C4-2B (cell line): ENCODE measurements at regions not wholly inside any gene's neighbourhood (a gene's known extent, or its start where the extent isn't known, plus 50 kb on each side); places are given as distances from the start of the nearest gene placed in this dataset.
"Not testable (repeated sequence)": the region's sequence is repeated elsewhere in the genome, so short reads cannot be mapped to it uniquely, and the experiment has no call there.

Source experiments
- H3K27ac ChIP-seq: fragments of 450-650 bp; 2 replicates; pipeline ENCODE4 v1.5.1; 2017
- CTCF ChIP-seq: fragments of 450-650 bp; conservative IDR thresholded peaks from 2 replicates; pipeline ENCODE4 v1.5.1; 2017; ENCODE audit warnings: mild to moderate bottlenecking
- ZFX ChIP-seq: fragments of 450-650 bp; IDR thresholded peaks from 2 replicates; pipeline ENCODE4 v1.6.1; 2017

- TF ChIP-seq ZFX (no peak), CTCF (no peak)
- no peak overlapping the region for H3K27ac ChIP-seq
Observed at GRCh38 chr7:13016592-13017332, 329.3 kb downstream of the ARL4A start.

GRCh38 chr7:13017333-13017857 lies 330.0 kb downstream of the ARL4A start:
- TF ChIP-seq ZFX (no peak), CTCF (no peak)
- no peak overlapping the region for H3K27ac ChIP-seq

GRCh38 chr7:13017881-13018280 lies 330.4 kb downstream of the ARL4A start:
- no peak overlapping the region for H3K27ac ChIP-seq
- TF ChIP-seq CTCF (no peak), ZFX (no peak)

- TF ChIP-seq CTCF (no peak), ZFX (no peak)
- no peak overlapping the region for H3K27ac ChIP-seq
Observed at GRCh38 chr7:13021566-13022300, 334.3 kb downstream of the ARL4A start.

GRCh38 chr7:13024121-13024674 lies 336.8 kb downstream of the ARL4A start:
- TF ChIP-seq ZFX, result no peak

GRCh38 chr7:13025043-13025442 lies 337.6 kb downstream of the ARL4A start:
- not testable (repeated sequence) for H3K27ac ChIP-seq

More at GRCh38 chr7:13024121-13024674, 336.8 kb downstream of the ARL4A start:
- no peak overlapping the region for H3K27ac ChIP-seq

- H3K27ac ChIP-seq, result no peak overlapping the region
- no peak for TF ChIP-seq CTCF
- TF ChIP-seq ZFX, result no peak
Observed at GRCh38 chr7:13027321-13027720, 339.9 kb downstream of the ARL4A start.
